22Rv1 (cell line): ENCODE measurements at regions not wholly inside any gene's neighbourhood (a gene's known extent, or its start where the extent isn't known, plus 50 kb on each side); places are given as distances from the start of the nearest gene placed in this dataset.

Source experiments
- H3K27ac ChIP-seq: fragments of 450-650 bp; 2 replicates; pipeline ENCODE4 v1.5.1; 2017
- ZFX ChIP-seq: fragments of 450-650 bp; IDR thresholded peaks from 2 replicates; pipeline ENCODE4 v1.6.1; 2017; ENCODE audit warnings: antibody characterized with exemption, borderline replicate concordance
- TF ChIP-seq, protein P1 (sequence below): fragments of 450-650 bp; IDR thresholded peaks from 2 replicates; pipeline ENCODE4 v1.5.1; 2017; ENCODE audit warnings: mild to moderate bottlenecking

DNA sequence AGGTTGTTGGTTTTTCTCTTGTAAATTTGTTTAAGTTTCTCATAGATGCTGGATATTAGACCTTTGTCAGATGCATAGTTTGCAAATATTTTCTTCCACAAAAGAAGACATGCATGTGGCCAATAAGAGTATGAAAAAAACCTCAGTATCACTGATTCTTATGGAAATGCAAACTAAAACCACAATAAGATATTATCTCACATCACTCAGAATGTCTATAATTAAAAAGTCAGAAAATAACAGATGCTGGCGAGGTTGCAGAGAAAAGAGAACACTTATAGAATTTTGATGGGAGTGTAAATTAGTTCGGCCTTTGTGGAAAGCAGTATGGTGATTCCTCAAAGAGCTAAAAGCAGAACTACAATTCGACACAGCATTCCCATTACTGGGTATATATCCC is 1355.6 kb downstream of the FAM133A start:
- no peak for TF ChIP-seq ZFX
- TF ChIP-seq, protein P1, sequence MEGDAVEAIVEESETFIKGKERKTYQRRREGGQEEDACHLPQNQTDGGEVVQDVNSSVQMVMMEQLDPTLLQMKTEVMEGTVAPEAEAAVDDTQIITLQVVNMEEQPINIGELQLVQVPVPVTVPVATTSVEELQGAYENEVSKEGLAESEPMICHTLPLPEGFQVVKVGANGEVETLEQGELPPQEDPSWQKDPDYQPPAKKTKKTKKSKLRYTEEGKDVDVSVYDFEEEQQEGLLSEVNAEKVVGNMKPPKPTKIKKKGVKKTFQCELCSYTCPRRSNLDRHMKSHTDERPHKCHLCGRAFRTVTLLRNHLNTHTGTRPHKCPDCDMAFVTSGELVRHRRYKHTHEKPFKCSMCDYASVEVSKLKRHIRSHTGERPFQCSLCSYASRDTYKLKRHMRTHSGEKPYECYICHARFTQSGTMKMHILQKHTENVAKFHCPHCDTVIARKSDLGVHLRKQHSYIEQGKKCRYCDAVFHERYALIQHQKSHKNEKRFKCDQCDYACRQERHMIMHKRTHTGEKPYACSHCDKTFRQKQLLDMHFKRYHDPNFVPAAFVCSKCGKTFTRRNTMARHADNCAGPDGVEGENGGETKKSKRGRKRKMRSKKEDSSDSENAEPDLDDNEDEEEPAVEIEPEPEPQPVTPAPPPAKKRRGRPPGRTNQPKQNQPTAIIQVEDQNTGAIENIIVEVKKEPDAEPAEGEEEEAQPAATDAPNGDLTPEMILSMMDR: no peak
- H3K27ac ChIP-seq: no peak overlapping the region

DNA sequence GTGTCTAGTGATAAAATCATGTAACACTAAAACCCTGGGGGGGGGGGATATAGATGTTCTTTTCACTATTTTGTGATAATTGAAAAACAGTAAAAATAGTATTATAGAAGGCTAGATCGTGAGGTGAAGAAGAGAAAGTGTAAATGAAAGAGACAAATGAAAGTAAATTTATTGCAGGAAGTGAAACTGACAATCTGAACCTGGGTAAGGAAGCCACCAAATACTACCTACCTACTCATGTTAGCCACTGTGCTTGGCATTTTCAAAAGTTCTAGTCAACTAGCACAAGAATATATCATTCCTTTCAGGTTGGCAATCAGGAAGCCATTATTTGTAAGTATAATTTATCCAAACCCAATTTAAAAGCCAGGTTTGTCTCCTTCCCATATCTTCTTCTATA is 1366.1 kb downstream of the FAM133A start:
- TF ChIP-seq, protein P1: no peak
- TF ChIP-seq ZFX: no peak
- no peak overlapping the region for H3K27ac ChIP-seq

DNA sequence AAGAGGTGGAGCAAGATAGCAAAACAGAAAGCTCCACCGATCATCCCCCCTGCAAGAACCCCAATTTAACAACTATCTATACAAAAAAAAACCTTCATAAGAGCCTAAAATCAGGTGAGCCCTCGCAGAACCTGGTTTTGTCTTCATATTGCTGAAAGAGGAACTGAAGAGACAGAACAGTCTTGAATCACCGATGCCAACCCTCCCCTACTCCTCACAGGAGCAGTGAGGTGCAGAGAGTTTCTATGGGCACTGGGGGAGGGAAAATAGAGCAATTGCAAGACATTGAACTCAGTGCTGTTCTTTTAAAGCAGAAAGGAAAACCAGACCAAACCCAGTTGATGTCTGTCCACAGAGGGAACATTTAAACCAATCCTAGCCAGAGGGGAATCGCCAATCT is 1370.3 kb downstream of the FAM133A start:
- no peak for TF ChIP-seq ZFX
- TF ChIP-seq, protein P1: no peak
- no peak overlapping the region for H3K27ac ChIP-seq

DNA sequence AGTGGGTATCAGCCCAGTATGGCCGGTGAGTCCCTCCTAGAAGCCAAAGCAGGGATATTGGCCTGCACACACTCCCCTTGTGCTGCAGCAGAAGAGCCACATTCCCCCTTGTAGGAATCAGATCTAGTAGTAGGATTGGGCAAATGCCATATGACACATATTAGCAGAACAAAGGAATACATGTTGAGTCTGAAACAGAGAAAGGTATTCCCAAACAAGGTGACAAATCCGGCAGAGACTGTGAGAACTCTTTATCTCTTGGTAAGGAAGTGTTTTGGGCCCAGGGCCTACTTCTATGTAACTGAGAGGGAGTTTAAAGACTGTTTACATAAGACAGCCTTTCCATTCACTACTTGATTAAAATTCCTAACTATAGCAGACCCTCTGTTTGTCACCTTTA is 1382.0 kb downstream of the FAM133A start:
- TF ChIP-seq, protein P1: no peak
- no peak for TF ChIP-seq ZFX
- H3K27ac ChIP-seq: no peak overlapping the region

DNA sequence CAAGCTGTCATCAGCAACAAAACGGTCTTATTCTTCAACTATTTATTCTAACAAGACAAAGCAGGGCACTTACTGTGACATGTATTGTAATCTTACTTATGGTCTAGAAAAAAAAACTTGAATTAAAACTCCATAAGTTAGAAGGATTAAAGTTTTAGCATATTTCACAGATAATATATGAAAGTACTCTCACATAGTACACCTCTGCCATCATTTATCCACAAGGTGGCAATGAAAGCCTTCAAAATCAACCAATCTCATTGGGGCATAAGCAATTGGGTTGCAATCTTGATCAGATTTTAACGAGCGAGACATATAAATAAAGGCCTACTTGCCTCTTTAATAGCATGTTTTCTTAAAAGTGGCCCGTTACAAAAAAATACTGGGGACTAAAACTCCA is 1382.9 kb downstream of the FAM133A start:
- H3K27ac ChIP-seq: no peak overlapping the region
- TF ChIP-seq, protein P1: peak; percentile 8; the same call in 1 of the 2 replicates
- no peak for TF ChIP-seq ZFX

DNA sequence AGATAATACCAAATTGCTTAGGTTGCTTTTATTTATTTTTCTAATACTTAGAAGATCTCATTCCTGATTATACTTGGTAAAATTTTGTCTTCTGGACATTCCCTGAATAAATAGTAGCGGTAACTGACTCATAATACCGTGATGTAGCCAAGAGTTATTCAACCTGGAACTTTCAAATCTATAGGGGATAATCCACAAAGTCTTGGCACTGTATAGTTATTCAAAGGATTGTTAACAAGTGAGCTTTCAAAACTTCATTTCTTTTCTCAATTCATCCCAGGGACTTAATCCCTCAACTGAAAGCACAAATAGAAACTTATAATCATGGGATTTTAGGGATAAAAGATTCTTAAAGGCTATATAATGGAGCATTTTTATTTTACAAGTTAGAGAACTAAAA is 1383.3 kb downstream of the FAM133A start:
- TF ChIP-seq, protein P1: no peak
- no peak for TF ChIP-seq ZFX
- no peak overlapping the region for H3K27ac ChIP-seq

DNA sequence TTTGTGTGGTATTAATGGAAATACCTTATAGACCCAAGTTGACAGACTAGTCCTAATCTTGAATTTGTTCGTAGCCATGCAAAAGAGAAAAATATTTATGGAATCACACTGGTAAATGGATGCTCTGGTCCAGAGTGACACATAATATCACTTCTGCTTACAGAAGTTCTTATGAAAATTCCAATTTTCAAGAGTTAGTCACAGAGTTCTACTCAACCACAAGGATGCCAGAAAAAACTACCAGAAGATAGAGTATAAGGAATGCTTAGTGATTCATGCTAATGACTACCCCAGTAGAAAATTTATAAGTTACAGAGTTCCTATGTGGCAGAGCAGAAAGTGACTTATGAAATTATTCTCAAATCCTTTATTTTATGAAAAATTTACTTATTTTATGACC is 1384.8 kb downstream of the FAM133A start:
- H3K27ac ChIP-seq: no peak overlapping the region
- TF ChIP-seq, protein P1: no peak
- TF ChIP-seq ZFX: no peak
